HEK293 (cell line): ENCODE measurements at regions not wholly inside any gene's neighbourhood (a gene's known extent, or its start where the extent isn't known, plus 50 kb on each side); places are given as distances from the start of the nearest gene placed in this dataset.

ENCODE experiments used
- BCL11A ChIP-seq: fragments of 450-650 bp; formaldehyde crosslinking; IDR thresholded peaks from 2 replicates; pipeline ENCODE4 v1.5.1; 2016; ENCODE audit warnings: low read depth, missing biosample characterization, missing genetic modification characterization
- CTCF ChIP-seq: fragments of 450-650 bp; formaldehyde crosslinking; IDR thresholded peaks from 2 replicates; pipeline ENCODE4 v1.5.1; 2016; ENCODE audit warnings: missing biosample characterization, missing genetic modification characterization
- HOXC10 ChIP-seq: sonication (generic); formaldehyde crosslinking; IDR thresholded peaks from 2 replicates; pipeline ENCODE4 v1.8.1; 2023; ENCODE audit warnings: mild to moderate bottlenecking, missing genetic modification reagents

GRCh38 chr2:156670104-156670503, 233.9 kb downstream of the GPD2 start:
- TF ChIP-seq CTCF (tag by site-specific recombination) (no peak), HOXC10 (no peak), BCL11A (tag by site-specific recombination) (no peak)
